Panc1 (cell line): ENCODE measurements at regions not wholly inside any gene's neighbourhood (a gene's known extent, or its start where the extent isn't known, plus 50 kb on each side); places are given as distances from the start of the nearest gene placed in this dataset.

Source experiments
- ATAC-seq: fragments of 200-7000 bp; cut with Tn5 transposase; 2 replicates; pipeline ENCODE4 v1.9.1; 2020; ENCODE audit warnings: mild to moderate bottlenecking, moderate library complexity
- BruUV-seq: library from RNA; stranded (reverse); fragments of 400-500 nt; replicated peaks from 2 replicates; lab custom pipeline; 2021; lab: Mats Ljungman, UMichigan
- CTCF ChIA-PET: fragments of 300-600 bp; sonication (Branson Sonifier 250); formaldehyde crosslinking; loops from one replicate; lab custom pipeline; 2022; ENCODE audit warnings: antibody characterized with exemption; lab: Charles Lee
- POLR2A ChIA-PET: fragments of 300-600 bp; sonication (Branson Sonifier 250); formaldehyde crosslinking; loops from one replicate; lab custom pipeline; 2022; ENCODE audit warnings: antibody characterized with exemption; lab: Charles Lee
- DNase-seq: peaks from one replicate; pipeline ENCODE4 v3.0.0-alpha.2; 2010; ENCODE audit warnings: low read depth, low spot score
- H3K27ac ChIP-seq: 2 replicates; pipeline ENCODE4 v1.5.1; 2011; ENCODE audit warnings: mild to moderate bottlenecking, low read length, inconsistent platforms
- H3K27me3 ChIP-seq: fragments of 200-500 bp; sonication (Bioruptor generic); 2 replicates; pipeline ENCODE4 v1.6.0; 2014; ENCODE audit warnings: low read length, inconsistent platforms; ENCODE audit not compliant: control insufficient read depth, insufficient read depth
- H3K36me3 ChIP-seq: fragments of 200-500 bp; sonication (Bioruptor generic); 2 replicates; pipeline ENCODE4 v1.5.1; 2014; ENCODE audit warnings: inconsistent platforms, mild to moderate bottlenecking, low read length, moderate library complexity; ENCODE audit not compliant: control insufficient read depth, insufficient read depth
- H3K4me1 ChIP-seq: 2 replicates; pipeline ENCODE4 v1.5.1; 2011; ENCODE audit warnings: inconsistent platforms, mild to moderate bottlenecking, low read length, moderate library complexity; ENCODE audit not compliant: control insufficient read depth, insufficient read depth
- H3K4me3 ChIP-seq, 2 experiments: 2 replicates each; pipeline ENCODE4 v1.5.1; 2011 to 2012; ENCODE audit warnings: low read depth in 2 of 2, low read length in 2 of 2, mild to moderate bottlenecking in 2 of 2, inconsistent platforms in 1 of 2, moderate library complexity in 1 of 2
- H3K9me3 ChIP-seq: fragments of 200-500 bp; sonication (Bioruptor generic); 2 replicates; pipeline ENCODE4 v1.5.1; 2014; ENCODE audit warnings: low read depth, mild to moderate bottlenecking, inconsistent platforms, low read length, moderate library complexity; ENCODE audit not compliant: control insufficient read depth, insufficient read depth
- CTCF ChIP-seq: fragments of 450-650 bp; IDR thresholded peaks from 2 replicates; pipeline ENCODE4 v1.5.1; 2017; ENCODE audit warnings: mild to moderate bottlenecking
- POLR2AphosphoS5 ChIP-seq: IDR thresholded peaks from 2 replicates; pipeline ENCODE4 v1.6.1; 2012; ENCODE audit warnings: mild to moderate bottlenecking, low read depth, low read length, moderate library complexity
- REST ChIP-seq, 2 experiments: IDR thresholded peaks; 2 replicates each; pipeline ENCODE4 v1.6.1; 2011 to 2012; ENCODE audit warnings: low read depth in 2 of 2, control low read depth in 1 of 2, low read length in 1 of 2, mild to moderate bottlenecking in 1 of 2, moderate library complexity in 1 of 2; ENCODE audit not compliant: insufficient read depth in 1 of 2
- SIN3A ChIP-seq: IDR thresholded peaks from 2 replicates; pipeline ENCODE4 v1.6.1; 2012; ENCODE audit warnings: low read depth, mild to moderate bottlenecking, low read length, moderate library complexity, borderline replicate concordance; ENCODE audit not compliant: insufficient read depth
- TCF7L2 ChIP-seq: IDR thresholded peaks from 2 replicates; pipeline ENCODE4 v1.6.1; 2011; ENCODE audit warnings: mild to moderate bottlenecking, low read depth, low read length, inconsistent platforms
- in situ Hi-C: cut with HindIII; loops from 2 replicates; pipeline ENCODE4 v1.10.0; 2016; ENCODE audit warnings: low sequenced_read_pairs, low pct_unique_long_range_greater_than_20kb
- intact Hi-C: fragments of 100-400 bp; cut with micrococcal nuclease; formaldehyde crosslinking; loops from one replicate; pipeline ENCODE4 v1.10.0; 2022; ENCODE audit not compliant: unreplicated experiment

GRCh38 chr5:168228668-168229067 lies 62.8 kb upstream of the WWC1 start:
- TF ChIP-seq CTCF (no peak), REST (IDR thresholded peaks at IDR 0.05; ENCODE audit: insufficient read depth in 1 of 2, low read depth in 2 of 2, low read length in 1 of 2) (no peak), POLR2AphosphoS5 (no peak), SIN3A (no peak), TCF7L2 (no peak)
- intact Hi-C loops (no loop called here), in situ Hi-C loops (no loop called here)
- Histone ChIP-seq H3K36me3 (no peaks in the 10 kb centered on the region), H3K27ac (no peak overlapping the region), H3K27me3 (peaks cover 5% of the 10 kb centered on the region; the same call in 1 of the 2 replicates), H3K9me3 (no peaks in the 10 kb centered on the region), H3K4me1 (no peaks in the 10 kb centered on the region), H3K4me3 (no peak overlapping the region)
- ChIA-PET CTCF (no interaction called here), POLR2A (no interaction called here)
- no TSS peak for BruUV-seq
- no peak for ATAC-seq
- no peak for DNase-seq

- DNase-seq = no peak
- Histone ChIP-seq H3K4me1 (no peaks in the 10 kb centered on the region), H3K36me3 (no peaks in the 10 kb centered on the region), H3K27me3 (no peaks in the 10 kb centered on the region), H3K9me3 (no peaks in the 10 kb centered on the region), H3K4me3 (no peak overlapping the region), H3K27ac (no peak overlapping the region)
- no TSS peak for BruUV-seq
- no peak for TF ChIP-seq TCF7L2
- no peak for TF ChIP-seq REST (IDR thresholded peaks at IDR 0.05; ENCODE audit: insufficient read depth in 1 of 2, low read depth in 2 of 2, low read length in 1 of 2)
- no peak for TF ChIP-seq POLR2AphosphoS5
- TF ChIP-seq SIN3A = no peak
- TF ChIP-seq CTCF = no peak
- intact Hi-C loops = no loop called here
- no peak for ATAC-seq
- POLR2A ChIA-PET = no interaction called here
- CTCF ChIA-PET = no interaction called here
- in situ Hi-C loops = no loop called here
Observed at GRCh38 chr5:168234133-168234532, 57.3 kb upstream of the WWC1 start.
